H9 (cell line): ENCODE measurements at regions not wholly inside any gene's neighbourhood (a gene's known extent, or its start where the extent isn't known, plus 50 kb on each side); places are given as distances from the start of the nearest gene placed in this dataset.

Experiments
- DNase-seq: peaks from one replicate; pipeline ENCODE4 v3.0.0-alpha.2; 2017
- H2AFZ ChIP-seq: one replicate; pipeline ENCODE4 v1.6.1; 2013; ENCODE audit warnings: mild to moderate bottlenecking, low read length, control low read depth, moderate library complexity
- H2AK5ac ChIP-seq: 2 replicates; pipeline ENCODE4 v1.6.1; 2013; ENCODE audit warnings: low read length, control low read depth, mixed read lengths; ENCODE audit not compliant: insufficient read length
- H2BK120ac ChIP-seq: one replicate; pipeline ENCODE4 v1.6.1; 2013; ENCODE audit warnings: low read depth, mild to moderate bottlenecking, low read length, control low read depth, inconsistent platforms; ENCODE audit not compliant: poor library complexity, severe bottlenecking
- H2BK12ac ChIP-seq: 2 replicates; pipeline ENCODE4 v1.6.1; 2013; ENCODE audit warnings: low read length, control low read depth, mixed read lengths, low read depth; ENCODE audit not compliant: insufficient read length
- H2BK15ac ChIP-seq: 2 replicates; pipeline ENCODE4 v1.6.1; 2013; ENCODE audit warnings: low read depth, low read length, control low read depth
- H2BK20ac ChIP-seq: one replicate; pipeline ENCODE4 v1.6.1; 2013; ENCODE audit warnings: low read depth, mild to moderate bottlenecking, low read length, control low read depth, inconsistent platforms; ENCODE audit not compliant: poor library complexity, severe bottlenecking
- H2BK5ac ChIP-seq: 2 replicates; pipeline ENCODE4 v1.6.1; 2013; ENCODE audit warnings: low read length, control low read depth, mixed read lengths; ENCODE audit not compliant: insufficient read length
- H3K14ac ChIP-seq: 2 replicates; pipeline ENCODE4 v1.6.1; 2013; ENCODE audit warnings: low read length, control low read depth; ENCODE audit not compliant: insufficient read depth
- H3K18ac ChIP-seq: 2 replicates; pipeline ENCODE4 v1.6.1; 2013; ENCODE audit warnings: low read depth, mild to moderate bottlenecking, mixed read lengths, low read length, control low read depth; ENCODE audit not compliant: insufficient read length
- H3K23ac ChIP-seq: 2 replicates; pipeline ENCODE4 v1.6.1; 2013; ENCODE audit warnings: low read length, control low read depth, mixed read lengths, low read depth; ENCODE audit not compliant: insufficient read length
- H3K23me2 ChIP-seq: 2 replicates; pipeline ENCODE4 v1.6.1; 2013; ENCODE audit warnings: low read depth, mild to moderate bottlenecking, mixed read lengths, low read length, control low read depth; ENCODE audit not compliant: insufficient read length, poor library complexity, severe bottlenecking
- H3K27ac ChIP-seq: 2 replicates; pipeline ENCODE4 v1.5.1; 2013; ENCODE audit warnings: low read length, control low read depth, mixed read lengths, low read depth; ENCODE audit not compliant: insufficient read length
- H3K27me3 ChIP-seq: 2 replicates; pipeline ENCODE4 v1.6.1; 2013; ENCODE audit warnings: low read length, control low read depth, inconsistent platforms; ENCODE audit not compliant: insufficient read depth
- H3K4ac ChIP-seq: 2 replicates; pipeline ENCODE4 v1.6.1; 2013; ENCODE audit warnings: low read depth, mild to moderate bottlenecking, control low read depth, inconsistent platforms, low read length, moderate library complexity
- H3K4me1 ChIP-seq: 2 replicates; pipeline ENCODE4 v1.6.1; 2013; ENCODE audit warnings: low read length, control low read depth, inconsistent platforms; ENCODE audit not compliant: insufficient read depth
- H3K4me2 ChIP-seq: 2 replicates; pipeline ENCODE4 v1.6.1; 2013; ENCODE audit warnings: low read length, control low read depth, mixed read lengths; ENCODE audit not compliant: insufficient read length, insufficient read depth
- H3K56ac ChIP-seq: 2 replicates; pipeline ENCODE4 v1.6.1; 2013; ENCODE audit warnings: low read depth, mild to moderate bottlenecking, mixed read lengths, low read length, control low read depth; ENCODE audit not compliant: insufficient read length
- H3K79me1 ChIP-seq: 2 replicates; pipeline ENCODE4 v1.6.1; 2013; ENCODE audit warnings: low read depth, mild to moderate bottlenecking, moderate library complexity, low read length, control low read depth, inconsistent platforms; ENCODE audit not compliant: insufficient read depth, poor library complexity, severe bottlenecking
- H3K79me2 ChIP-seq: 2 replicates; pipeline ENCODE4 v1.6.1; 2013; ENCODE audit warnings: low read length, control low read depth, inconsistent platforms; ENCODE audit not compliant: insufficient read depth
- H3K9ac ChIP-seq: 2 replicates; pipeline ENCODE4 v1.6.1; 2013; ENCODE audit warnings: low read length, control low read depth, mixed read lengths; ENCODE audit not compliant: insufficient read length; ENCODE audit errors: extremely low read depth
- H3K9me3 ChIP-seq: one replicate; pipeline ENCODE4 v1.6.1; 2013; ENCODE audit warnings: low read depth, low read length, inconsistent platforms; ENCODE audit not compliant: control insufficient read depth
- H3T11ph ChIP-seq: one replicate; pipeline ENCODE4 v1.6.1; 2013; ENCODE audit warnings: mild to moderate bottlenecking, low read length, control low read depth, inconsistent platforms
- H4K20me1 ChIP-seq: one replicate; pipeline ENCODE4 v1.6.1; 2013; ENCODE audit not compliant: control insufficient read depth, insufficient read length, insufficient read depth
- H4K5ac ChIP-seq: 2 replicates; pipeline ENCODE4 v1.6.1; 2013; ENCODE audit warnings: low read depth, mild to moderate bottlenecking, mixed read lengths, low read length, control low read depth; ENCODE audit not compliant: insufficient read length
- H4K8ac ChIP-seq: replicated peaks from 2 replicates; pipeline ENCODE4 v1.6.1; 2013; ENCODE audit warnings: low read length, control low read depth, mixed read lengths, low read depth; ENCODE audit not compliant: insufficient read length
- H4K91ac ChIP-seq: 2 replicates; pipeline ENCODE4 v1.6.1; 2013; ENCODE audit warnings: low read depth, mild to moderate bottlenecking, moderate library complexity, mixed read lengths, low read length, control low read depth; ENCODE audit not compliant: insufficient read length
- H3K27ac Mint-ChIP-seq, 3 experiments: 2 replicates in 2 of 3; 3 replicates in 1 of 3; pipeline ENCODE4 v1.8.0; 2020 to 2021; ENCODE audit warnings: mixed read lengths in 3 of 3, mild to moderate bottlenecking in 1 of 3, moderate library complexity in 1 of 3
- H3K27me3 Mint-ChIP-seq: 2 replicates; pipeline ENCODE4 v1.8.0; 2021; ENCODE audit warnings: low read depth, mild to moderate bottlenecking, moderate library complexity, mixed read lengths
- H3K36me3 Mint-ChIP-seq, 3 experiments: 2 replicates in 2 of 3; 3 replicates in 1 of 3; pipeline ENCODE4 v1.8.0; 2020 to 2021; ENCODE audit warnings: low read depth in 3 of 3, mixed read lengths in 3 of 3; ENCODE audit not compliant: insufficient read depth in 1 of 3
- H3K4me1 Mint-ChIP-seq, 2 experiments: 2 replicates each; pipeline ENCODE4 v1.8.0; 2020; ENCODE audit warnings: mixed read lengths in 2 of 2
- H3K4me3 Mint-ChIP-seq, 2 experiments: 2 replicates in 1 of 2; 3 replicates in 1 of 2; pipeline ENCODE4 v1.8.0; 2020 to 2021; ENCODE audit warnings: mild to moderate bottlenecking in 2 of 2, mixed read lengths in 2 of 2, moderate library complexity in 1 of 2
- H3K9me3 Mint-ChIP-seq, 2 experiments: 2 replicates in 1 of 2; 3 replicates in 1 of 2; pipeline ENCODE4 v1.8.0; 2020; ENCODE audit warnings: mild to moderate bottlenecking in 2 of 2, mixed read lengths in 2 of 2, moderate library complexity in 1 of 2
- CTCF ChIP-seq: fragments of 200-600 bp; sonication (generic); conservative IDR thresholded peaks from 3 replicates; pipeline ENCODE4 v1.8.0; 2021; ENCODE audit warnings: antibody characterized with exemption, mild to moderate bottlenecking
- WGBS: extraction: QIAGEN DNeasy Blood & Tissue Kit; methylation state at CpG from one replicate; pipeline ENCODE4 v1.1.7; 2013; ENCODE audit warnings: missing lambda C conversion rate, low lambda C conversion rate, mixed read lengths; ENCODE audit not compliant: insufficient read length; ENCODE audit errors: extremely low coverage; 5-methylcytosine and 5-hydroxymethylcytosine counted together

GRCh38 chr17:14460516-14461226 is 159.8 kb downstream of the HS3ST3B1 start:
- Histone ChIP-seq H3K79me1 (no peaks in the 10 kb centered on the region), H4K91ac (no peak overlapping the region), H4K5ac (no peak overlapping the region), H2BK15ac (no peak overlapping the region), H3K9ac (no peak overlapping the region), H2BK120ac (no peak overlapping the region), H3K14ac (no peak overlapping the region), H4K20me1 (no peaks in the 10 kb centered on the region), H3K9me3 (no peaks in the 10 kb centered on the region), H2BK12ac (no peak overlapping the region), H3K27me3 (no peaks in the 10 kb centered on the region), H2AFZ (no peak overlapping the region), H3K18ac (no peak overlapping the region), H3K23me2 (no peaks in the 10 kb centered on the region), H2BK5ac (no peak overlapping the region), H3K27ac (no peak overlapping the region), H3K23ac (no peak overlapping the region), H3T11ph (no peak overlapping the region), H4K8ac (no peak overlapping the region), H3K4ac (no peak overlapping the region), H3K4me1 (peaks cover 2% of the 10 kb centered on the region), H3K79me2 (no peaks in the 10 kb centered on the region), H2AK5ac (no peak overlapping the region), H3K4me2 (no peak overlapping the region), H3K56ac (no peak overlapping the region), H2BK20ac (no peak overlapping the region)
- H3K4me3 Mint-ChIP-seq, result no peak overlapping the region
- H3K9me3 Mint-ChIP-seq, result peaks cover 12 to 21% of the 10 kb centered on the region in 2 experiments; a peak in 4 of 5 replicates
- no CpG with 5 or more reads among the region's 2 CpGs for WGBS
- peak overlapping the region in 1 of 3 experiments; percentile 64; a peak in 3 of 7 replicates for H3K27ac Mint-ChIP-seq
- H3K4me1 Mint-ChIP-seq, result peaks cover 38 to 39% of the 10 kb centered on the region in 2 experiments
- no peak for DNase-seq
- H3K36me3 Mint-ChIP-seq, result peaks cover 0 to 18% (median 10%) of the 10 kb centered on the region in 3 experiments; a peak in 5 of 7 replicates
- no peak for TF ChIP-seq CTCF
- peaks cover 6% of the 10 kb centered on the region for H3K27me3 Mint-ChIP-seq
